ENCODE measurements at regions not wholly inside any gene's neighbourhood (a gene's known extent, or its start where the extent isn't known, plus 50 kb on each side); places are given as distances from the start of the nearest gene placed in this dataset.

DNA sequence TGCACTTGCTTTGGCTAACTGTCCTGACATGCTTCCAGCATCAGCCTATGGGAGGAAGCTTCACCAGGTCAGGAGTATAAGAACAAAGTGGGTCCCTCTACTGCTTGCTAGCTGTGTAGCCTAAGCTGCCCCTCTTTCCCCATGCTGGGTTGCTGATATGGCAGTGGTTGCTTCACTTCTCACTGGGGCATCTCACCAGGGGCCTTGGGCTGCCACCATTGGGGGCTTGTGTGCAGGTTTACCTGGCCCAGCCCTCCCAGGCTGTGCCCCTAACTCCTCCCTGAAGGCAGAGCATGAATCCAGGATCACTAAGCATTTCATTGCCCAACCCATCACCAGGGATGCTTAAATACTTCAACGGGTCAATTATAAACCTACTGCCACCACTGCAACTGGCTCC is 817.1 kb upstream of the TMEFF2 start:
- TF ChIP-seq ZNF302 (CRISPR knock-in tag; IDR thresholded peaks at IDR 0.05) (no peak), KDM1A (IDR thresholded peaks at IDR 0.05; ENCODE audit: low read depth) (no peak), MAZ (IDR thresholded peaks at IDR 0.05; ENCODE audit: borderline replicate concordance, low read depth, low read length) (no peak), FOXS1 (CRISPR knock-in tag; IDR thresholded peaks at IDR 0.05) (no peak), TFCP2L1 (CRISPR knock-in tag; IDR thresholded peaks at IDR 0.05) (no peak), USF2 (IDR thresholded peaks at IDR 0.05) (no peak), SMC3 (IDR thresholded peaks at IDR 0.05) (no peak), GATA3 (IDR thresholded peaks at IDR 0.05; ENCODE audit: borderline replicate concordance) (no peak), FOSB (CRISPR knock-in tag; IDR thresholded peaks at IDR 0.05) (no peak), CBX8 (IDR thresholded peaks at IDR 0.05) (no peak), HDAC2 (IDR thresholded peaks at IDR 0.05) (no peak), FOSL2 (IDR thresholded peaks at IDR 0.05) (no peak), FOSL2 (CRISPR knock-in tag; IDR thresholded peaks at IDR 0.05) (no peak)
- TF ChIP-seq, protein P1, sequence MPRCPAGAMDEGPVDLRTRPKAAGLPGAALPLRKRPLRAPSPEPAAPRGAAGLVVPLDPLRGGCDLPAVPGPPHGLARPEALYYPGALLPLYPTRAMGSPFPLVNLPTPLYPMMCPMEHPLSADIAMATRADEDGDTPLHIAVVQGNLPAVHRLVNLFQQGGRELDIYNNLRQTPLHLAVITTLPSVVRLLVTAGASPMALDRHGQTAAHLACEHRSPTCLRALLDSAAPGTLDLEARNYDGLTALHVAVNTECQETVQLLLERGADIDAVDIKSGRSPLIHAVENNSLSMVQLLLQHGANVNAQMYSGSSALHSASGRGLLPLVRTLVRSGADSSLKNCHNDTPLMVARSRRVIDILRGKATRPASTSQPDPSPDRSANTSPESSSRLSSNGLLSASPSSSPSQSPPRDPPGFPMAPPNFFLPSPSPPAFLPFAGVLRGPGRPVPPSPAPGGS (IDR thresholded peaks at IDR 0.05) = no peak
- TF ChIP-seq, protein P2, sequence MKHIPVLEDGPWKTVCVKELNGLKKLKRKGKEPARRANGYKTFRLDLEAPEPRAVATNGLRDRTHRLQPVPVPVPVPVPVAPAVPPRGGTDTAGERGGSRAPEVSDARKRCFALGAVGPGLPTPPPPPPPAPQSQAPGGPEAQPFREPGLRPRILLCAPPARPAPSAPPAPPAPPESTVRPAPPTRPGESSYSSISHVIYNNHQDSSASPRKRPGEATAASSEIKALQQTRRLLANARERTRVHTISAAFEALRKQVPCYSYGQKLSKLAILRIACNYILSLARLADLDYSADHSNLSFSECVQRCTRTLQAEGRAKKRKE (CRISPR knock-in tag; IDR thresholded peaks at IDR 0.05; ENCODE audit: low read depth) = no peak
- no peak overlapping the region for H3K4me3 ChIP-seq
- WGBS (ENCODE audit: missing lambda C conversion rate) = 0% methylated on average over 1 of the region's 1 CpG
- POLR2A ChIA-PET = no interaction called here
- H3K9me3 ChIP-seq = no peaks in the 10 kb centered on the region
- FAIRE-seq (no peak), DNase-seq (ENCODE audit: low read depth in 1 of 2, low spot score in 1 of 2) (no peak), ATAC-seq (no peak)
- CTCF ChIA-PET = interaction anchor here (0.6 kb wide), 1 partner anchor 1305 kb away, joined by 3 read pairs; no protein-coding TSS in a partner anchor
- H3K4me1 ChIP-seq = no peaks in the 10 kb centered on the region
- no peak overlapping the region for H3K27ac ChIP-seq
- no peak overlapping the region for H3K4me2 ChIP-seq

DNA sequence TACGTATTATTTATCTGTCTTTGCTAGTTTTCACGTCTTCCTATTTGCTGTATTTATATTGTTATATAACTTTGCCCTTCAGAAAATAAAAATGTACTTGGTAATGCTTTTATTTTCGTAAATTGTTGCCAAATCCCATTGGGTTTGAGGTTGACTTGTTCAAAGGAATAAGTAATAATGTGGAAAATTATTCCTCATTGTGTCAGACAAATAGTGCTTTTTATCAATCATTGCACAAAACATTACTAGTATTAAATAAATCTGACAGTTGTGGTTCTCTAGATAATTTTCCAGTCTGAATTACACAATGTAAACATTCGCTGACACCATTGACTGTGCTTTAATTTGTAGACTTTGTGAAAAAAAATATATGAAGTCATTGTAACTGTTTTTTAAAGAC is 798.3 kb upstream of the TMEFF2 start:
- Histone ChIP-seq H3K9me3 (no peaks in the 10 kb centered on the region), H3K27ac (no peak overlapping the region), H3K4me2 (no peak overlapping the region), H3K4me1 (no peaks in the 10 kb centered on the region), H3K4me3 (no peak overlapping the region)
- DNase-seq (ENCODE audit: low read depth in 1 of 2, low spot score in 1 of 2) (no peak), FAIRE-seq (no peak), ATAC-seq (no peak)
- CTCF ChIA-PET = no interaction called here
- WGBS (ENCODE audit: missing lambda C conversion rate) = 27% methylated on average over 4 of the region's 4 CpGs
- POLR2A ChIA-PET = no interaction called here
- TF ChIP-seq NR3C1 (IDR thresholded peaks at IDR 0.05) (no peak), E2F6 (IDR thresholded peaks at IDR 0.05; ENCODE audit: borderline replicate concordance, low read depth) (no peak), SREBF2 (IDR thresholded peaks at IDR 0.05) (no peak), HDAC2 (IDR thresholded peaks at IDR 0.05) (no peak)

GRCh38 chr2:192983173-192983572 is 788.4 kb upstream of the TMEFF2 start:
- FAIRE-seq = no peak
- H3K4me1 ChIP-seq = no peaks in the 10 kb centered on the region
- ChIA-PET CTCF (no interaction called here), POLR2A (no interaction called here)
- TF ChIP-seq NR3C1 (IDR thresholded peaks at IDR 0.05) = no peak
- no peak for TF ChIP-seq SMC3 (IDR thresholded peaks at IDR 0.05)
- no peak overlapping the region for H3K4me2 ChIP-seq
- ATAC-seq = no peak
- H3K27ac ChIP-seq = no peak overlapping the region
- no peak for DNase-seq (ENCODE audit: low read depth in 1 of 2, low spot score in 1 of 2)
- no peaks in the 10 kb centered on the region for H3K9me3 ChIP-seq
- H3K4me3 ChIP-seq = no peak overlapping the region

- no peak for DNase-seq (ENCODE audit: low read depth in 1 of 2, low spot score in 1 of 2)
- ChIA-PET POLR2A (no interaction called here), CTCF (no interaction called here)
- Histone ChIP-seq H3K4me2 (no peak overlapping the region), H3K27ac (no peak overlapping the region), H3K9me3 (no peaks in the 10 kb centered on the region), H3K4me3 (no peak overlapping the region), H3K4me1 (no peaks in the 10 kb centered on the region)
- FAIRE-seq = no peak
- 81% methylated on average over 3 of the region's 3 CpGs for WGBS (ENCODE audit: missing lambda C conversion rate)
- ATAC-seq = no peak
- no peak for TF ChIP-seq EHMT2 (IDR thresholded peaks at IDR 0.05; ENCODE audit: low read depth)
- TF ChIP-seq MYC (IDR thresholded peaks at IDR 0.05; ENCODE audit: borderline replicate concordance, low read length) = no peak
- no peak for TF ChIP-seq HEYL (CRISPR knock-in tag; IDR thresholded peaks at IDR 0.05)
- TF ChIP-seq MAFK (IDR thresholded peaks at IDR 0.05; ENCODE audit: partially characterized antibody) = no peak
- no peak for TF ChIP-seq PHF8 (IDR thresholded peaks at IDR 0.05; ENCODE audit: borderline replicate concordance, low read depth)
Observed at GRCh38 chr2:192978395-192978794, 783.7 kb upstream of the TMEFF2 start.
